CD4-positive, alpha-beta T cell (primary cell): ENCODE measurements at regions not wholly inside any gene's neighbourhood (a gene's known extent, or its start where the extent isn't known, plus 50 kb on each side); places are given as distances from the start of the nearest gene placed in this dataset.

Experiments used
- ATAC-seq: fragments of 200-7000 bp; cut with Tn5 transposase; one replicate; pipeline ENCODE4 v1.10.0; 2022; ENCODE audit warnings: mild to moderate bottlenecking; ENCODE audit not compliant: poor library complexity
- CTCF ChIA-PET: fragments of 350-600 bp; sonication (Branson Sonifier 250); formaldehyde crosslinking; loops from one replicate; lab custom pipeline; 2021; ENCODE audit warnings: antibody characterized with exemption, inconsistent platforms; lab: Charles Lee
- POLR2A ChIA-PET: fragments of 350-600 bp; sonication (Branson Sonifier 250); formaldehyde crosslinking; loops from one replicate; lab custom pipeline; 2021; ENCODE audit warnings: antibody characterized with exemption, inconsistent platforms; lab: Charles Lee
- DNase-seq, 14 experiments: peaks; one replicate each; pipeline ENCODE4 v3.0.0-alpha.2; 2013 to 2020; ENCODE audit warnings: mixed read lengths in 2 of 14
- H3K27ac ChIP-seq, 2 donors: one replicate each; pipeline versions ENCODE4 v1.5.1 to v1.7.0; 2013; ENCODE audit warnings: low read length in 2 of 2, low read depth in 1 of 2, mild to moderate bottlenecking in 1 of 2
- H3K27me3 ChIP-seq, 2 experiments: 1 replicate in 1 of 2; 2 replicates in 1 of 2; pipeline versions ENCODE4 v1.6.1 to v1.7.0; 2013; ENCODE audit warnings: low read length in 2 of 2, control low read depth in 1 of 2, mild to moderate bottlenecking in 1 of 2, moderate library complexity in 1 of 2; ENCODE audit not compliant: insufficient read depth in 2 of 2, control insufficient read depth in 1 of 2
- H3K36me3 ChIP-seq: one replicate; pipeline ENCODE4 v1.6.1; 2013; ENCODE audit warnings: low read length, control low read depth; ENCODE audit not compliant: insufficient read depth
- H3K4me1 ChIP-seq: one replicate; pipeline ENCODE4 v1.6.1; 2013; ENCODE audit warnings: low read length, control low read depth; ENCODE audit not compliant: insufficient read depth
- H3K4me3 ChIP-seq: one replicate; pipeline ENCODE4 v1.5.1; 2013; ENCODE audit warnings: mild to moderate bottlenecking, low read length, moderate library complexity
- H3K9me3 ChIP-seq, 2 experiments: 1 replicate in 1 of 2; 2 replicates in 1 of 2; pipeline versions ENCODE4 v1.6.1 to v1.7.0; 2013; ENCODE audit warnings: low read length in 2 of 2, mild to moderate bottlenecking in 2 of 2, control low read depth in 1 of 2, moderate library complexity in 1 of 2; ENCODE audit not compliant: control insufficient read depth in 1 of 2, insufficient read depth in 1 of 2
- H3K27ac Mint-ChIP-seq: one replicate; pipeline ENCODE4 v1.8.0; 2020; ENCODE audit warnings: mixed read lengths
- H3K27me3 Mint-ChIP-seq: one replicate; pipeline ENCODE4 v1.8.0; 2021; ENCODE audit warnings: mixed read lengths
- H3K36me3 Mint-ChIP-seq: one replicate; pipeline ENCODE4 v1.8.0; 2021; ENCODE audit warnings: low read depth, mixed read lengths
- H3K4me1 Mint-ChIP-seq: one replicate; pipeline ENCODE4 v1.8.0; 2021; ENCODE audit warnings: low read depth, mixed read lengths
- H3K4me3 Mint-ChIP-seq: one replicate; pipeline ENCODE4 v1.8.0; 2020; ENCODE audit warnings: mild to moderate bottlenecking, mixed read lengths
- H3K9me3 Mint-ChIP-seq: one replicate; pipeline ENCODE4 v1.8.0; 2020; ENCODE audit warnings: mixed read lengths
- CTCF ChIP-seq: fragments of 200-600 bp; IDR thresholded peaks from one replicate; pipeline ENCODE4 v1.8.0; 2022; ENCODE audit warnings: antibody characterized with exemption, mild to moderate bottlenecking
- intact Hi-C, 2 experiments: fragments of 100-400 bp; cut with DNase I in 1 of 2; cut with micrococcal nuclease in 1 of 2; formaldehyde crosslinking; loops; one replicate each; pipeline versions ENCODE4 v1.15.1 to v1.9.0; 2023 to 2025; cut with DNase I, micrococcal nuclease

- Histone ChIP-seq H3K4me1 (no peaks in the 10 kb centered on the region), H3K36me3 (no peaks in the 10 kb centered on the region), H3K9me3 (no peaks in the 10 kb centered on the region), H3K4me3 (no peak overlapping the region), H3K27ac (no peak overlapping the region), H3K27me3 (peaks cover 0 to 2% of the 10 kb centered on the region in 2 experiments)
- TF ChIP-seq CTCF, result no peak
- no peaks in the 10 kb centered on the region for H3K36me3 Mint-ChIP-seq
- peaks cover 11% of the 10 kb centered on the region for H3K27me3 Mint-ChIP-seq
- H3K27ac Mint-ChIP-seq, result no peak overlapping the region
- H3K4me3 Mint-ChIP-seq, result no peak overlapping the region
- ChIA-PET CTCF (no interaction called here), POLR2A (no interaction called here)
- peaks cover 2% of the 10 kb centered on the region for H3K9me3 Mint-ChIP-seq
- DNase-seq (no peak), ATAC-seq (no peak)
- intact Hi-C loops, result no loop called here
- H3K4me1 Mint-ChIP-seq, result no peaks in the 10 kb centered on the region
Observed at GRCh38 chr1:90509225-90510048, 207.7 kb downstream of the BARHL2 start.

- Histone ChIP-seq H3K27me3 (peaks cover 0 to 2% of the 10 kb centered on the region in 2 experiments), H3K9me3 (no peaks in the 10 kb centered on the region), H3K4me3 (no peak overlapping the region), H3K27ac (no peak overlapping the region), H3K4me1 (no peaks in the 10 kb centered on the region), H3K36me3 (no peaks in the 10 kb centered on the region)
- DNase-seq (no peak), ATAC-seq (no peak)
- intact Hi-C loops, result no loop called here
- H3K27ac Mint-ChIP-seq, result no peak overlapping the region
- H3K4me3 Mint-ChIP-seq, result no peak overlapping the region
- H3K27me3 Mint-ChIP-seq, result peaks cover 2% of the 10 kb centered on the region
- ChIA-PET POLR2A (no interaction called here), CTCF (no interaction called here)
- H3K36me3 Mint-ChIP-seq, result no peaks in the 10 kb centered on the region
- no peak for TF ChIP-seq CTCF
- H3K4me1 Mint-ChIP-seq, result no peaks in the 10 kb centered on the region
- peaks cover 1% of the 10 kb centered on the region for H3K9me3 Mint-ChIP-seq
Observed at GRCh38 chr1:90508376-90509167, 208.5 kb downstream of the BARHL2 start.

- no peak for ATAC-seq
- no peak overlapping the region for H3K4me3 Mint-ChIP-seq
- TF ChIP-seq CTCF, result no peak
- no peaks in the 10 kb centered on the region for H3K36me3 Mint-ChIP-seq
- H3K4me1 Mint-ChIP-seq, result no peaks in the 10 kb centered on the region
- no peaks in the 10 kb centered on the region for H3K9me3 Mint-ChIP-seq
- Histone ChIP-seq H3K4me3 (no peak overlapping the region), H3K9me3 (no peaks in the 10 kb centered on the region), H3K36me3 (no peaks in the 10 kb centered on the region), H3K4me1 (no peaks in the 10 kb centered on the region), H3K27ac (no peak overlapping the region), H3K27me3 (peaks cover 0 to 2% of the 10 kb centered on the region in 2 experiments)
- ChIA-PET POLR2A (no interaction called here), CTCF (no interaction called here)
- DNase-seq, result no peak
- H3K27ac Mint-ChIP-seq, result no peak overlapping the region
- intact Hi-C loops, result no loop called here
- no peaks in the 10 kb centered on the region for H3K27me3 Mint-ChIP-seq
Observed at GRCh38 chr1:90507173-90507572, 209.9 kb downstream of the BARHL2 start.
